Peyer's patch (tissue), 4 donors: ENCODE measurements at regions not wholly inside any gene's neighbourhood (a gene's known extent, or its start where the extent isn't known, plus 50 kb on each side); places are given as distances from the start of the nearest gene placed in this dataset.

Experiments
- CTCF ChIP-seq, 6 experiments: fragments of 450-650 bp in 4 of 6; fragments of 200-600 bp in 2 of 6; sonication (generic) in 1 of 6; IDR thresholded peaks; one replicate each; pipeline ENCODE4 v1.5.1; 2017 to 2019; ENCODE audit warnings: antibody characterized with exemption in 6 of 6, mild to moderate bottlenecking in 3 of 6, moderate library complexity in 1 of 6
- POLR2A ChIP-seq, 2 donors: fragments of 450-650 bp; IDR thresholded peaks; one replicate each; pipeline ENCODE4 v1.5.1; 2017; ENCODE audit warnings: antibody characterized with exemption in 2 of 2, mild to moderate bottlenecking in 2 of 2, moderate library complexity in 2 of 2

- TF ChIP-seq CTCF (IDR thresholded peaks at IDR 0.05) (no peak), POLR2A (IDR thresholded peaks at IDR 0.05) (no peak)
These were observed 777.9 kb downstream of the TENT5A start for GRCh38 chr6:80974579-80974978.
